ENCODE measurements at regions not wholly inside any gene's neighbourhood (a gene's known extent, or its start where the extent isn't known, plus 50 kb on each side); places are given as distances from the start of the nearest gene placed in this dataset.

DNA sequence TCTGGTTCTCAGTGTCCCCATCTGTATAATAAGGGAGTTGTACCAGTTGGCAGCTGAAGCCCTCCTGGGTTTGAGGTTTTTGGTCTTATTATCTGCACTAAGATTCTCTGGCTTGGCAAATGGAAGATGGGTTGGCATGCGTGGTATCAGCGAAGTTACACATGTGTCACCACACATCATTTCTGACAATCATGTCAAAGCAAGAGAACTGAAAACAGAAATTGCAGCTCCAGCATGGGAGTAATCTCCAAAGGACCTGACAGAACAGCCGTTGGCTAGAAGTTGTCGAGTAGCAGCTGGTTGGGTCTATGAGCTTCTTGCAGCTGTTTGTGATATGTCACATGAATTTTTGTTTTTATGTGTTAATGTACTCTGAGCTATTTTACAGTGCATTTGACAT, 317.4 kb downstream of the SLC4A3 start:
- in situ Hi-C loops (cut with MboI; ENCODE audit: low sequenced_read_pairs), result no loop called here

DNA sequence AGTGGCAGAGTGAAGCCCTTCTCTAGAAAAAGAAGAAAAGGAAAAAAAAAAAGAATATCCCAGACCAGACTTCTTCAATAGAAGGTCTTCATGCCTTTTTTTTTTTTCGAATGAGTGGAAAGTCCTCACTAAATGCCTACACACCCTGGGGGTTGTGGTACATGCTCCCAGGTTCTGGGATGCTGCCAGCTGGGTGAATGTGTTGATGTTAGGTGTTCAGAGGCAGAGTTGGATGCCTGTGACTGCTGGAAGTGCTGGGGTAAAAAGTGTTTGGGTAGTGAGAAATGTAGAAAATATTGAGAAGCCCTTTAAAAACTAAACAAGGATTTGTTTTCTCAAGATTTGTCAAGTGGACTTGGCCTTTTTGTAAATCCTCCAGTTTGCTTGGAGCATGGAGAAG, 318.6 kb downstream of the SLC4A3 start:
- in situ Hi-C loops (cut with MboI; ENCODE audit: low sequenced_read_pairs), result no loop called here

- in situ Hi-C loops (cut with MboI; ENCODE audit: low sequenced_read_pairs), result no loop called here
Measured at GRCh38 chr2:219946529-219946928, 319.1 kb downstream of the SLC4A3 start.

DNA sequence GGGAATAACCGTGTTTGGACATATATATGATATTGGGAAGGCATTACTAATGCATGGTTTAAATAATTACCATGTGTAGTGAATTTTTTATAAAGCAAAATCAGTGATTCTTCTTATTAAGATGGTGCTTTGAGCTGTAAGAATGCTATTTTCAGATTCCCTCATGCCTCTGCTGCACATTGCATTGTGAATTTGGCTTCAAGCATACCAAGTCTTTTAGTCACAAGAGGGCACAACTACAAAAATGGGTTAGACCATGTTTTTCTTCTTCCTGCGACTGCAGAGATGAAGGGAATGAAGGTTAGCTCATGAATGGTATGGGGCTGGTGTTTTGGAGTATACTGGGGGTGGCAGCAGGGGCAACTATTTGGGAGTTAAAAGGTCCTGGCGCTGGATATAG, 320.1 kb downstream of the SLC4A3 start:
- in situ Hi-C loops (cut with MboI; ENCODE audit: low sequenced_read_pairs), result no loop called here

- in situ Hi-C loops (cut with MboI; ENCODE audit: low sequenced_read_pairs), result no loop called here
Measured at GRCh38 chr2:219949053-219949452, 321.6 kb downstream of the SLC4A3 start.

- in situ Hi-C loops (cut with MboI; ENCODE audit: low sequenced_read_pairs), result no loop called here
Measured at GRCh38 chr2:219951099-219951498, 323.7 kb downstream of the SLC4A3 start.

GRCh38 chr2:219954331-219954730, 326.9 kb downstream of the SLC4A3 start:
- in situ Hi-C loops (cut with MboI; ENCODE audit: low sequenced_read_pairs), result no loop called here

DNA sequence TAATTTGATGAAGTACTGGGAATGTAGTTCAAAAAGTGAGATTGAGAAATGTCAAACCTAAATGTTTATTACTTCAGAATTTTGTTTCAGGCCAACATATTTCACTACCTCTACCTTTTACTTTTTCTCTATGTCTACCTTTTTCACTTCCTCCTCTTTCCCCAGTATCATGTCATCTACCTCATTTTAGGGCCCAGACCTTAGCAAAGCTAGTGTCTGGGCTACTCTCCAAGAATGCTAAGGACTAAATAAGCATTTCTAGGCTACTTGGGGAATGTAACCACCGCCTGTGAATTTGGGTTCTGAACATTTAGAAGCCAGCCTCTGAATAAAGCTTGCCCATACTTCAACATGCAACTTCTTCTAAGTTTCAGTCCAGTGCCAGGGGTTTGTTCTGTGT, 330.4 kb downstream of the SLC4A3 start:
- in situ Hi-C loops (cut with MboI; ENCODE audit: low sequenced_read_pairs), result no loop called here

GRCh38 chr2:219958941-219959340, 331.5 kb downstream of the SLC4A3 start:
- in situ Hi-C loops (cut with MboI; ENCODE audit: low sequenced_read_pairs), result no loop called here

- in situ Hi-C loops (cut with MboI; ENCODE audit: low sequenced_read_pairs), result no loop called here
Measured at GRCh38 chr2:219959471-219959870, 332.0 kb downstream of the SLC4A3 start.

DNA sequence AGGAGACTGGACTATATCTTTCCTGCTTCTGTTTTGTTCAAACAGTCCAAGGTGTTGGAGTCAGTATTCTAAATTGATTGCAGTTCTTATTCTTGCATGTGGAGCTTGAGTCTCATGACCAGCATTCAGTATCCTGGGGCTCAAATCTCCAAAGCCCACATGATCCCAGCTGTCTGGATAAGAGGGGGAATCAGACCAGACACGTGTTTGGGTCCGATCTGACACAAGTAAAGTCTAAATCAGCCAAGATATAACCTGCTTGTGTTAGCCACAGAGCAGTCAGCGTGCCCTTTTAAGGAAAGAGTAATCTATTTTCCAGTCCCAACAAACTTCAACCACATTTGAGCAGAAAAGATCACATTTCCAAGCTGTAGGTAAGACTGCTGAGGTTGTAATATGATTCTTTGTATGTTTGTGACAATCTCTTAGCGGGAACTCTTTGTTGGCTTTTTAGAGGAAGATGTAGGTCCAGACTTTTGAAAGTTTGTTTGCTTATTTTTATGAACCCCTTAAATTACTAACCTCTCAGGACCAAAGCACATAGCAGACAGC, 334.6 kb downstream of the SLC4A3 start:
- in situ Hi-C loops (cut with MboI; ENCODE audit: low sequenced_read_pairs), result no loop called here

DNA sequence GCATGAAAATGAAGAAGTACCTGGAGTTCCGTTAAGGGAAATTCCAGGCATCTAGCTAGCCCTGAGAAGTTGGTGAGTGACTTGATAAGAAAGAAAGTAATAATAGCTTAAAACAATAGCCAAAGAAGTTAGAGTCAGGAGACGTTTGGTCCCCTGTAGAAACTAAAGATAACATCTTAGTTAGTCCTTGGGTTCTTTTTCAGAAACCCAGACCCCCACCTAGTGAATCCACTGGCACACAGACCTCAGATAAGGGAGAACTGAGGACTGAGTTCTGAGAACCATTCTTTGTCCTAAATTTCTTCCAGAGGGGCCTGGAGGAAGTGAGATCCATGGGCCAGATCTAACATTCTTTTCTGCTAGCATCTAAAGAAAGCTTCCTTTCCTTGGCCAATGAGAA, 335.4 kb downstream of the SLC4A3 start:
- in situ Hi-C loops (cut with MboI; ENCODE audit: low sequenced_read_pairs), result no loop called here

DNA sequence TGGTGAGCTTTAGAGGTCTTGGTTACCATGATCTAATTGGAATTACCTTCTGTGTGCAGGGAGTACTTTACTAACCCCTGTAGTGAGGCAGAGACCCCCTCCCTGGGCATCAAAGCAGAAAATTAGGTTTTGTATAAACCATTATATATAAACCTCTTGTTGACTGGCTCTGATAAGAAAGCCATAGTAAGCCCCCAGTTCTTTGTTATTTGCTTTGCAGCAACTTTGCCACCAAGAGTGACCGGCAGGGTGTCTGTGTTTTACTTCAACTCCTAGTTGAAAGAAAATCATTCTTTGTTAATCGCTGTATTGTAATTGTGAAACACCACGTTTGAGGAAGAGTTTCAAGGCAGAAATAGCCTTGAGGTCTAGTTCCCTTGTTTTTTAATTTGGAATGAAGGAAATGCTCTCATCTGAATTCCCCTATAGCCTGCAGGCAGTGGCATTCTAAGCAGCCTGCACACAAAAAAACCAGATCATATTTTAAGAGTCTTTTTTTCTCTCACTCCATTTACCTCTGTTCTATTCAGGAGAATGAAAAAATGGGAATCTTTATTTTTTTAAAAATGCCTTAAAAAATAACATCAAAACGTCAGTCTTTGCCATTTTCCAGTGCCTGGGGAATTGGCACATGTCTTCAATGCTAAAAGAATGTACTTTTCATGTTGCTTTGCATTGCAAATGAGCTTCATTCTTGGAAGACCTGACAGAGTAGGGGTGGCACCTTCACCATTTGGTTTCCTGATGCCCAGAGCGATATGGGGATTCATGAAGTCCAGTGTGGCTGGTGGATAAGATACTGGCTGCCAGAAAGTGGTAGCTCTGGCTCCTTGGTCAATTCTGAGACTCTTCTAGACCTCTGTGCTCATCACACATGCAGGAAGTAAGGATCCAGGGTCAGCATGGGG, 338.1 kb downstream of the SLC4A3 start:
- in situ Hi-C loops (cut with MboI; ENCODE audit: low sequenced_read_pairs), result no loop called here

DNA sequence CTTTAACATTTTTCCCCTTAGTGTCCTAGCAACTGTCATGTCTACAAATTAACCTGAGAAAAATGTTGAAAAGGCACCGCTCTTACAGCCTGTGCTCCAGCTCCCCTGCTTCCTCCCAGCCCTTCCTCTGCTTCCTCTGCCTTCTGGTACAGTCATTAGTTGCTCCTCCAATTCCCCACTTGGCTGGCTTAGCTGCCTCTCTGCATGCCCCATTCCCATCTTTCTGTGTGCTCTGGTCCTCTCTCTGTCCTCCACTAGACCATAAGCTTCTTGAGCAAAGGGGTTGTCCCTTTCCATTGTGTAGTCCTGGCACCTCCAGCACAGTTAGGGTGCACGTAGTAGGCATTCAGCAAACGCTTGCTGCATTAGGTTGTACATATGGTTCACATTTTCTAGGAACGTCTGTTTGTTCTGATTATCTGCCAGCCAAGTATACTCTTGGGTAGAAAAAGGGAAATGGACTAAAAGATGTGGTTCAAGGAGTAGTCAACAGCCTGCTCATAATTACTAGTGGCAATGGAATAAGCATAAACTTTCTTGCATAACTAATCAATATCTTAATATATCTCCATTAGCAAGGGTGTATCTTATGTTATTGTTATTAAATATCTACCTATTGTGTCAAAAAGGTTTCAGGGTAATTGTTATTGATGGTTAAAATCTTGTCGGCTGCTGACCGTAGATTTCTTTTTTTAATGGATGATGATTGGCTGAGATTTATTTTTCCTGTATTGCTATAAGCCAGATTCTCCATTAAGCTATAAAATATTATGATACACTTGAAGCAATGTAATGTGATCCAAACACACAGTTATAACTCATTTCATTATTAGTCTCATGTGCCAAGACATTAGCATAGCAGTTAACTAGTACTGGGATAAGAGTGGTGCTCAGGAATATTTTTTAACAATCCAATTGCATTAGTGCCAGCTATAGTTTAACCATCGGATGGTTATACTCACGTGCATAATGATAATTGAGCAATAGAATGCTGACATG, 340.1 kb downstream of the SLC4A3 start:
- in situ Hi-C loops (cut with MboI; ENCODE audit: low sequenced_read_pairs), result no loop called here

DNA sequence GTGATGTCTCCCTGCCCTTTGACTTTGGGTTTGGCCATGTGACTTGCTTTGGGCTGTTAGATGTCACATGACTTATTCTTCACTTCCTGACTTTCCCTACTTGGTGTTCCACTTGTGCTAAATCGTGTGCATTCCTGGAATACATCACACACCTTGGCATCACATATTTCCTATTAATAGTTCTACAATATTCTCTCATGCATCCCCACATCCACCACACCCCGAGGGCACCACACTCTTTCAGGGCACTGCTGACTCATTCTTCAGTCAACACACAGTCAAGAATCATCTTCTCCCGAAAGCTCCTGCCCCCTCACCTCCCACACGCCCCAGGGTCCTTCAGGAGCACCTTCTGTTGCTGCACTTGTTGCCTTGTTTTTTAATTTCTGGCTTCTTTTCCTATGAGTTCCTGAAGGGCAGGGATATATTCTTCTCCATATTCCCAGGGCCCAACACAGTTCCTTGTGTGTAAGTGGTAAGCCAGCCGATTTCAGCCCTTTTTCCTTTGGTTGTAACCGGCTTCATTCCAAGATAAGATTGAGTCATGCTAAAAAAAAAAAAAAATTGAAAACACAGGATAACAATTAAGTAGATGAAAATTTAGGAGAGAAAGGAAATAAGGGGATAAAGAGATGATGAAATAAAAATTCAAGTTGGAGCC, 341.4 kb downstream of the SLC4A3 start:
- in situ Hi-C loops (cut with MboI; ENCODE audit: low sequenced_read_pairs), result no loop called here

- in situ Hi-C loops (cut with MboI; ENCODE audit: low sequenced_read_pairs), result no loop called here
Measured at GRCh38 chr2:219969508-219969907, 342.1 kb downstream of the SLC4A3 start.

GRCh38 chr2:219973136-219973535, 345.7 kb downstream of the SLC4A3 start:
- in situ Hi-C loops (cut with MboI; ENCODE audit: low sequenced_read_pairs), result no loop called here

DNA sequence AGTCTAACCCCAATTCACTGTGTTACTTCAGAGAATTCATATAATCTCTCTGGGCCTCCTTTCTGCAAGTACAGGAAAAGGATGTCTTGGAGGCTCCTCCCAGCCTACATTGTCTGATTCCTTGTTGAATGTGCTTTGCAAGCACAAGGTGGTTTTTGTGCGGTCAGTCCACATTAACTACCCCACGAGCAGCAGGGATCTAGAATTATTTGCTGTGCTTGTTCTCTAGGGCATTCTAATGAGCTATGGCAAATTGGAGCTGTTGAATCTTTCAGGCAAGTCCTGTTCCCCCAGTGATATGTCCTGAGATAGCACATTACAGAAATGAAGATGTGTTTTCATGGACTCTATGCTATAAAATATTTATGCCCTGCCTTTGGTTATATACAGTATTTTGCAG, 349.4 kb downstream of the SLC4A3 start:
- in situ Hi-C loops (cut with MboI; ENCODE audit: low sequenced_read_pairs), result no loop called here

- in situ Hi-C loops (cut with MboI; ENCODE audit: low sequenced_read_pairs), result no loop called here
Measured at GRCh38 chr2:219980638-219981037, 353.2 kb downstream of the SLC4A3 start.

GRCh38 chr2:219983836-219984235, 356.4 kb downstream of the SLC4A3 start:
- in situ Hi-C loops (cut with MboI; ENCODE audit: low sequenced_read_pairs), result no loop called here

DNA sequence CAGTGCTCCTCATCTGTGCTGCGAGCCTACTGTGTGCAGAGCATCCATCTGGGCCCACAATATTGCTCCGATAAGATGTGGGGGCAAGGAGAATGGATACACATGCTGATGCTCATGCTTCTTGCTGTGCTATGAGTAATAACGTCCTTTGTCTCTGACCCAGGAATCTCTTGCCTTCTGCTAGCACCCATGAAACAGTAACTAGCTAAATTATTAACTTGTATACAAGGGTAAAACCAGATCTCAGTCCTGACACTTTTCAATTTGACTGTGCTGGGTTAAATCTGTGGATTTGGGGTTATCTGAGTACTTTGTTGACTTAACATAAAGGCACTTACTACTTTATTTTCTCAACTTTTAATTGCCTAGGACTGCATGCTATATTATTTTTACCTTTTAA, 357.6 kb downstream of the SLC4A3 start:
- in situ Hi-C loops (cut with MboI; ENCODE audit: low sequenced_read_pairs), result no loop called here

All from HL-60/S4 (cell line).